PC-9 (cell line): ENCODE measurements at regions not wholly inside any gene's neighbourhood (a gene's known extent, or its start where the extent isn't known, plus 50 kb on each side); places are given as distances from the start of the nearest gene placed in this dataset.

ENCODE experiments used
- EZH2 ChIP-seq: fragments of 200-600 bp; sonication (generic); IDR thresholded peaks from 2 replicates; pipeline ENCODE4 v1.8.0; 2017; ENCODE audit warnings: antibody characterized with exemption, low read depth
- TF ChIP-seq, protein P1 (sequence below): fragments of 200-600 bp; sonication (generic); conservative IDR thresholded peaks from 2 replicates; pipeline ENCODE4 v1.6.1; 2017; ENCODE audit warnings: mixed run types, antibody characterized with exemption, mild to moderate bottlenecking, moderate library complexity

DNA sequence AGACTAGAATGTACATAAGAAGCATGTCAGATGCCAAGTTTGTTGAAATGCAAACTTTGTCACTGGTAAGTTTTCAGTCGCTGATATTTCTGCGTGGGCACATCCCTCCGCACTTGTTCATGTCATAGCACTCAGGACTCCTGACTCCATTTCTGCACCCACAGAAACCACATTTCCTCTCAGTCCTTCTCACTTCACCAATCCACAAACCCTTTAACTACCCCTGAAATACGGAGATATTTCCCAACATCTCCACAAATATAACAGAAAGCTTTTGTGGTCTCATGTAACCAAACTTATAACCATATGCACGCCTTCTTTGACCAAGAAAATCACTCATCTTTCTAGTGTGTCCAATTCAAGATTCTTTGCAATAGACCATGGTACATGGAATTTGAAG lies 276.9 kb upstream of the ERBB4 start:
- TF ChIP-seq, protein P1, sequence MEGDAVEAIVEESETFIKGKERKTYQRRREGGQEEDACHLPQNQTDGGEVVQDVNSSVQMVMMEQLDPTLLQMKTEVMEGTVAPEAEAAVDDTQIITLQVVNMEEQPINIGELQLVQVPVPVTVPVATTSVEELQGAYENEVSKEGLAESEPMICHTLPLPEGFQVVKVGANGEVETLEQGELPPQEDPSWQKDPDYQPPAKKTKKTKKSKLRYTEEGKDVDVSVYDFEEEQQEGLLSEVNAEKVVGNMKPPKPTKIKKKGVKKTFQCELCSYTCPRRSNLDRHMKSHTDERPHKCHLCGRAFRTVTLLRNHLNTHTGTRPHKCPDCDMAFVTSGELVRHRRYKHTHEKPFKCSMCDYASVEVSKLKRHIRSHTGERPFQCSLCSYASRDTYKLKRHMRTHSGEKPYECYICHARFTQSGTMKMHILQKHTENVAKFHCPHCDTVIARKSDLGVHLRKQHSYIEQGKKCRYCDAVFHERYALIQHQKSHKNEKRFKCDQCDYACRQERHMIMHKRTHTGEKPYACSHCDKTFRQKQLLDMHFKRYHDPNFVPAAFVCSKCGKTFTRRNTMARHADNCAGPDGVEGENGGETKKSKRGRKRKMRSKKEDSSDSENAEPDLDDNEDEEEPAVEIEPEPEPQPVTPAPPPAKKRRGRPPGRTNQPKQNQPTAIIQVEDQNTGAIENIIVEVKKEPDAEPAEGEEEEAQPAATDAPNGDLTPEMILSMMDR: no peak
- no peak for TF ChIP-seq EZH2
